ENCODE measurements at regions not wholly inside any gene's neighbourhood (a gene's known extent, or its start where the extent isn't known, plus 50 kb on each side); places are given as distances from the start of the nearest gene placed in this dataset.

GRCh38 chr12:4104722-4105244 is 168.8 kb upstream of the CCND2 start:
- TF ChIP-seq EGR1 (IDR thresholded peaks at IDR 0.05), result no peak
- no peak for TF ChIP-seq YY1 (IDR thresholded peaks at IDR 0.05; ENCODE audit: low read depth)
- no peak for TF ChIP-seq FOXM1 (IDR thresholded peaks at IDR 0.05; ENCODE audit: borderline replicate concordance, low read depth)
- no peak for TF ChIP-seq CEBPB (IDR thresholded peaks at IDR 0.05)
- TF ChIP-seq MAX (IDR thresholded peaks at IDR 0.05), result no peak
- no peak for TF ChIP-seq REST (IDR thresholded peaks at IDR 0.05; ENCODE audit: low read depth)
- no peak for TF ChIP-seq USF1 (IDR thresholded peaks at IDR 0.05)
- TF ChIP-seq TCF12 (IDR thresholded peaks at IDR 0.05; ENCODE audit: low read depth), result no peak
- TF ChIP-seq TEAD4 (IDR thresholded peaks at IDR 0.05), result no peak
- TF ChIP-seq TAF1 (IDR thresholded peaks at IDR 0.05; ENCODE audit: low read depth), result no peak
- TF ChIP-seq NFIC (IDR thresholded peaks at IDR 0.05), result no peak
- TF ChIP-seq RAD21 (IDR thresholded peaks at IDR 0.05; ENCODE audit: low read depth), result no peak
- TF ChIP-seq CREB1 (IDR thresholded peaks at IDR 0.05; ENCODE audit: low read depth), result no peak
- TF ChIP-seq EP300 (IDR thresholded peaks at IDR 0.05; ENCODE audit: borderline replicate concordance), result no peak
- no peak for TF ChIP-seq ZBTB7A (IDR thresholded peaks at IDR 0.05; ENCODE audit: low read depth)

- TF ChIP-seq REST (IDR thresholded peaks at IDR 0.05; ENCODE audit: low read depth) (no peak), EP300 (IDR thresholded peaks at IDR 0.05; ENCODE audit: borderline replicate concordance) (no peak), CREB1 (IDR thresholded peaks at IDR 0.05; ENCODE audit: low read depth) (no peak), TAF1 (IDR thresholded peaks at IDR 0.05; ENCODE audit: low read depth) (no peak)
These were observed 174.3 kb upstream of the CCND2 start for GRCh38 chr12:4099276-4099675.

- no peak for TF ChIP-seq EGR1 (IDR thresholded peaks at IDR 0.05)
- TF ChIP-seq CREB1 (IDR thresholded peaks at IDR 0.05; ENCODE audit: low read depth), result no peak
- no peak for TF ChIP-seq YY1 (IDR thresholded peaks at IDR 0.05; ENCODE audit: low read depth)
These were observed 182.4 kb upstream of the CCND2 start for GRCh38 chr12:4091016-4091743.

GRCh38 chr12:4089956-4090355 is 183.6 kb upstream of the CCND2 start:
- TF ChIP-seq REST (IDR thresholded peaks at IDR 0.05; ENCODE audit: low read depth), result no peak
- no peak for TF ChIP-seq EP300 (IDR thresholded peaks at IDR 0.05; ENCODE audit: borderline replicate concordance)
- TF ChIP-seq TAF1 (IDR thresholded peaks at IDR 0.05; ENCODE audit: low read depth), result no peak
- TF ChIP-seq ZBTB7A (IDR thresholded peaks at IDR 0.05; ENCODE audit: low read depth), result no peak
- no peak for TF ChIP-seq TCF12 (IDR thresholded peaks at IDR 0.05; ENCODE audit: low read depth)
- TF ChIP-seq CREB1 (IDR thresholded peaks at IDR 0.05; ENCODE audit: low read depth), result no peak
- no peak for TF ChIP-seq USF1 (IDR thresholded peaks at IDR 0.05)
- no peak for TF ChIP-seq MAX (IDR thresholded peaks at IDR 0.05)
- TF ChIP-seq EGR1 (IDR thresholded peaks at IDR 0.05), result no peak
- no peak for TF ChIP-seq NFIC (IDR thresholded peaks at IDR 0.05)
- no peak for TF ChIP-seq RAD21 (IDR thresholded peaks at IDR 0.05; ENCODE audit: low read depth)
- TF ChIP-seq FOXM1 (IDR thresholded peaks at IDR 0.05; ENCODE audit: borderline replicate concordance, low read depth), result no peak
- TF ChIP-seq TEAD4 (IDR thresholded peaks at IDR 0.05), result no peak
